ENCODE measurements at regions not wholly inside any gene's neighbourhood (a gene's known extent, or its start where the extent isn't known, plus 50 kb on each side); places are given as distances from the start of the nearest gene placed in this dataset.

GRCh38 chr3:158961471-158961870 lies 159.6 kb downstream of the MFSD1 start:
- TF ChIP-seq RARB (CRISPR knock-in tag; IDR thresholded peaks at IDR 0.05) = no peak
- TF ChIP-seq GLIS3 (CRISPR knock-in tag; IDR thresholded peaks at IDR 0.05) = no peak
- no peak for TF ChIP-seq ZNF70 (CRISPR knock-in tag; IDR thresholded peaks at IDR 0.05)
- no peak for TF ChIP-seq PATZ1 (CRISPR knock-in tag; IDR thresholded peaks at IDR 0.05; ENCODE audit: borderline replicate concordance)
- TF ChIP-seq ESRRG (CRISPR knock-in tag; IDR thresholded peaks at IDR 0.05) = no peak

Data from SK-N-SH treated with all-trans-retinoic acid at 6 μM for 48 hours (cell line).